Kidney (tissue), 13 donors: ENCODE measurements at regions not wholly inside any gene's neighbourhood (a gene's known extent, or its start where the extent isn't known, plus 50 kb on each side); places are given as distances from the start of the nearest gene placed in this dataset.

ENCODE experiments used
- DNase-seq, 5 donors: peaks; one replicate each; pipeline ENCODE4 v3.0.0-alpha.2; 2013 to 2020
- FAIRE-seq: peaks from 2 replicates; lab custom pipeline; 2012; peaks lifted over from hg19 to GRCh38; lab: Jason Lieb, UNC
- H3K27ac ChIP-seq, 2 donors: one replicate each; pipeline ENCODE4 v1.7.0; 2013; ENCODE audit warnings: low read depth in 2 of 2, low read length in 2 of 2, inconsistent platforms in 1 of 2
- H3K27me3 ChIP-seq: one replicate; pipeline ENCODE4 v1.7.1; 2013; ENCODE audit warnings: low read length, inconsistent platforms; ENCODE audit not compliant: control insufficient read depth, insufficient read depth
- H3K36me3 ChIP-seq, 3 donors: one replicate each; pipeline versions ENCODE4 v1.7.0 to v1.7.1; 2013; ENCODE audit warnings: low read length in 3 of 3, control low read depth in 1 of 3, inconsistent platforms in 1 of 3; ENCODE audit not compliant: insufficient read depth in 3 of 3, control insufficient read depth in 2 of 3
- H3K4me1 ChIP-seq, 3 donors: one replicate each; pipeline versions ENCODE4 v1.7.0 to v1.7.1; 2013; ENCODE audit warnings: low read length in 3 of 3, inconsistent platforms in 1 of 3, low read depth in 1 of 3; ENCODE audit not compliant: control insufficient read depth in 2 of 3, insufficient read depth in 2 of 3
- H3K4me3 ChIP-seq, 3 donors: one replicate each; pipeline versions ENCODE4 v1.7.0 to v1.8.1; 2013; ENCODE audit warnings: low read length in 3 of 3, control low read depth in 1 of 3, inconsistent platforms in 1 of 3
- H3K9ac ChIP-seq, 3 donors: one replicate each; pipeline versions ENCODE4 v1.7.0 to v1.7.1; 2013; ENCODE audit warnings: low read length in 3 of 3, control low read depth in 1 of 3, inconsistent platforms in 1 of 3
- H3K9me3 ChIP-seq, 3 donors: one replicate each; pipeline versions ENCODE4 v1.7.0 to v1.7.1; 2013; ENCODE audit warnings: low read length in 3 of 3, control low read depth in 1 of 3, inconsistent platforms in 1 of 3; ENCODE audit not compliant: control insufficient read depth in 2 of 3, insufficient read depth in 1 of 3
- CTCF ChIP-seq: IDR thresholded peaks from 3 replicates; pipeline ENCODE4 v1.5.1; 2012; ENCODE audit warnings: mild to moderate bottlenecking, moderate library complexity, borderline replicate concordance; ENCODE audit not compliant: insufficient read depth; ENCODE audit errors: extremely low read depth
- intact Hi-C: fragments of 100-400 bp; cut with DNase I; formaldehyde crosslinking; loops from one replicate; pipeline ENCODE4 v1.11.1; 2022
- donor health status: control.
- donor health status: control.
- donor health status: control.
- donor health status: control.
- donor health status: control.
- donor health status: DM: yes; HTN: yes; CAD: no.
- donor health status: Normal renal cell carcinoma (clear cell type).

GRCh38 chr10:33733058-33733457, 398.6 kb upstream of the NRP1 start:
- no peak for TF ChIP-seq CTCF
- Histone ChIP-seq H3K4me3 (no peak overlapping the region), H3K9ac (no peak overlapping the region), H3K4me1 (peaks cover 0 to 6% (median 2%) of the 10 kb centered on the region in 3 donors), H3K9me3 (peaks cover 0 to under 1% (median 0%) of the 10 kb centered on the region in 3 donors), H3K27me3 (no peaks in the 10 kb centered on the region), H3K27ac (no peak overlapping the region), H3K36me3 (no peaks in the 10 kb centered on the region)
- FAIRE-seq, result no peak
- intact Hi-C loops, result no loop called here
- no peak for DNase-seq

GRCh38 chr10:33732161-33732680, 397.8 kb upstream of the NRP1 start:
- intact Hi-C loops, result no loop called here
- Histone ChIP-seq H3K27me3 (no peaks in the 10 kb centered on the region), H3K4me1 (peaks cover 0 to 6% (median 2%) of the 10 kb centered on the region in 3 donors), H3K9ac (no peak overlapping the region), H3K4me3 (peak overlapping the region in 2 of 3 donors; percentile 12 to 24), H3K9me3 (peaks cover 0 to 5% (median 2%) of the 10 kb centered on the region in 3 donors), H3K36me3 (no peaks in the 10 kb centered on the region), H3K27ac (no peak overlapping the region)
- no peak for TF ChIP-seq CTCF
- FAIRE-seq, result peak; percentile 55
- peak in 3 of 5 donors; percentile 20 to 82 (median 81) for DNase-seq

GRCh38 chr10:33731322-33731721, 396.9 kb upstream of the NRP1 start:
- DNase-seq (no peak), FAIRE-seq (no peak)
- H3K9ac ChIP-seq, result no peak overlapping the region
- H3K27ac ChIP-seq, result no peak overlapping the region
- peaks cover 0 to 5% (median 2%) of the 10 kb centered on the region in 3 donors for H3K9me3 ChIP-seq
- intact Hi-C loops, result no loop called here
- no peaks in the 10 kb centered on the region for H3K36me3 ChIP-seq
- no peak overlapping the region for H3K4me3 ChIP-seq
- peaks cover 0 to 6% (median 2%) of the 10 kb centered on the region in 3 donors for H3K4me1 ChIP-seq
- TF ChIP-seq CTCF, result no peak
- no peaks in the 10 kb centered on the region for H3K27me3 ChIP-seq

GRCh38 chr10:33725430-33725829, 391.0 kb upstream of the NRP1 start:
- no peak for FAIRE-seq
- H3K9me3 ChIP-seq, result peaks cover 0 to 5% (median 2%) of the 10 kb centered on the region in 3 donors
- intact Hi-C loops, result no loop called here

More at GRCh38 chr10:33725430-33725829, 391.0 kb upstream of the NRP1 start:
- H3K36me3 ChIP-seq, result no peaks in the 10 kb centered on the region
- H3K9ac ChIP-seq, result no peak overlapping the region
- no peak for TF ChIP-seq CTCF
- no peaks in the 10 kb centered on the region for H3K4me1 ChIP-seq
- no peaks in the 10 kb centered on the region for H3K27me3 ChIP-seq
- DNase-seq, result no peak
- no peak overlapping the region for H3K4me3 ChIP-seq
- H3K27ac ChIP-seq, result no peak overlapping the region
